ENCODE measurements at regions not wholly inside any gene's neighbourhood (a gene's known extent, or its start where the extent isn't known, plus 50 kb on each side); places are given as distances from the start of the nearest gene placed in this dataset.

GRCh38 chr16:20181949-20182348 lies 108.3 kb upstream of the GPR139 start:
- TF ChIP-seq EZH2 (IDR thresholded peaks at IDR 0.05; ENCODE audit: borderline replicate concordance, control insufficient read depth, low read depth, low read length) (no peak), CTCF (IDR thresholded peaks at IDR 0.05 in 2 of 3, conservative IDR thresholded peaks at IDR 0.05 in 1 of 3; ENCODE audit: control insufficient read depth in 2 of 3, extremely low read depth in 1 of 3, insufficient read depth in 1 of 3, low read depth in 3 of 3, low read length in 3 of 3) (no peak), RAD21 (IDR thresholded peaks at IDR 0.05; ENCODE audit: insufficient read depth, low read depth, low read length) (no peak), RUNX3 (IDR thresholded peaks at IDR 0.05; ENCODE audit: low read length) (no peak), EP300 (IDR thresholded peaks at IDR 0.05; ENCODE audit: borderline replicate concordance in 1 of 2, control insufficient read depth in 1 of 2, low read depth in 2 of 2, low read length in 2 of 2) (no peak)

All from GM12878 (cell line).